ENCODE measurements at regions not wholly inside any gene's neighbourhood (a gene's known extent, or its start where the extent isn't known, plus 50 kb on each side); places are given as distances from the start of the nearest gene placed in this dataset.

- intact Hi-C loops (cut with DNase I): no loop called here
- Histone ChIP-seq H3K27me3 (ENCODE audit: control insufficient read depth, insufficient read depth, low read length) (no peaks in the 10 kb centered on the region), H3K4me1 (ENCODE audit: control insufficient read depth in 2 of 3, insufficient read depth in 2 of 3, low read depth in 1 of 3, low read length in 3 of 3) (peaks cover 8 to 12% (median 12%) of the 10 kb centered on the region in 3 donors), H3K36me3 (ENCODE audit: control insufficient read depth in 2 of 3, insufficient read depth in 3 of 3, low read length in 3 of 3) (no peaks in the 10 kb centered on the region), H3K9me3 (ENCODE audit: control insufficient read depth in 2 of 3, insufficient read depth in 1 of 3, low read length in 3 of 3) (no peaks in the 10 kb centered on the region), H3K9ac (ENCODE audit: low read length in 3 of 3) (no peak overlapping the region), H3K27ac (ENCODE audit: low read depth in 2 of 2, low read length in 2 of 2) (no peak overlapping the region), H3K4me3 (ENCODE audit: low read length in 3 of 3) (no peak overlapping the region)
- DNase-seq (peak in 1 of 5 donors; percentile 53), FAIRE-seq (no peak)
- no peak for TF ChIP-seq CTCF (IDR thresholded peaks at IDR 0.05; ENCODE audit: borderline replicate concordance, extremely low read depth, insufficient read depth)
These were observed 69.7 kb upstream of the UBL3 start for GRCh38 chr13:29920025-29920643.

GRCh38 chr13:29918845-29919244, 68.4 kb upstream of the UBL3 start:
- intact Hi-C loops (cut with DNase I): no loop called here
- H3K27ac ChIP-seq (ENCODE audit: low read depth in 2 of 2, low read length in 2 of 2): no peak overlapping the region
- FAIRE-seq: no peak

GRCh38 chr13:29917650-29918049, 67.2 kb upstream of the UBL3 start:
- TF ChIP-seq CTCF (IDR thresholded peaks at IDR 0.05; ENCODE audit: borderline replicate concordance, extremely low read depth, insufficient read depth): no peak
- Histone ChIP-seq H3K4me1 (ENCODE audit: control insufficient read depth in 2 of 3, insufficient read depth in 2 of 3, low read depth in 1 of 3, low read length in 3 of 3) (no peaks in the 10 kb centered on the region), H3K9ac (ENCODE audit: low read length in 3 of 3) (no peak overlapping the region), H3K4me3 (ENCODE audit: low read length in 3 of 3) (no peak overlapping the region), H3K27me3 (ENCODE audit: control insufficient read depth, insufficient read depth, low read length) (no peaks in the 10 kb centered on the region), H3K9me3 (ENCODE audit: control insufficient read depth in 2 of 3, insufficient read depth in 1 of 3, low read length in 3 of 3) (no peaks in the 10 kb centered on the region), H3K36me3 (ENCODE audit: control insufficient read depth in 2 of 3, insufficient read depth in 3 of 3, low read length in 3 of 3) (no peaks in the 10 kb centered on the region), H3K27ac (ENCODE audit: low read depth in 2 of 2, low read length in 2 of 2) (no peak overlapping the region)
- intact Hi-C loops (cut with DNase I): no loop called here
- no peak for DNase-seq
- FAIRE-seq: no peak

More at GRCh38 chr13:29918845-29919244, 68.4 kb upstream of the UBL3 start:
- Histone ChIP-seq H3K4me3 (ENCODE audit: low read length in 3 of 3) (no peak overlapping the region), H3K36me3 (ENCODE audit: control insufficient read depth in 2 of 3, insufficient read depth in 3 of 3, low read length in 3 of 3) (no peaks in the 10 kb centered on the region), H3K27me3 (ENCODE audit: control insufficient read depth, insufficient read depth, low read length) (no peaks in the 10 kb centered on the region), H3K9me3 (ENCODE audit: control insufficient read depth in 2 of 3, insufficient read depth in 1 of 3, low read length in 3 of 3) (no peaks in the 10 kb centered on the region), H3K4me1 (ENCODE audit: control insufficient read depth in 2 of 3, insufficient read depth in 2 of 3, low read depth in 1 of 3, low read length in 3 of 3) (peaks cover 2 to 11% (median 6%) of the 10 kb centered on the region in 3 donors), H3K9ac (ENCODE audit: low read length in 3 of 3) (no peak overlapping the region)
- no peak for TF ChIP-seq CTCF (IDR thresholded peaks at IDR 0.05; ENCODE audit: borderline replicate concordance, extremely low read depth, insufficient read depth)
- DNase-seq: no peak

GRCh38 chr13:29914581-29914980, 64.2 kb upstream of the UBL3 start:
- Histone ChIP-seq H3K27me3 (ENCODE audit: control insufficient read depth, insufficient read depth, low read length) (no peaks in the 10 kb centered on the region), H3K27ac (ENCODE audit: low read depth in 2 of 2, low read length in 2 of 2) (no peak overlapping the region), H3K36me3 (ENCODE audit: control insufficient read depth in 2 of 3, insufficient read depth in 3 of 3, low read length in 3 of 3) (no peaks in the 10 kb centered on the region), H3K4me1 (ENCODE audit: control insufficient read depth in 2 of 3, insufficient read depth in 2 of 3, low read depth in 1 of 3, low read length in 3 of 3) (no peaks in the 10 kb centered on the region), H3K4me3 (ENCODE audit: low read length in 3 of 3) (no peak overlapping the region), H3K9ac (ENCODE audit: low read length in 3 of 3) (no peak overlapping the region), H3K9me3 (ENCODE audit: control insufficient read depth in 2 of 3, insufficient read depth in 1 of 3, low read length in 3 of 3) (no peaks in the 10 kb centered on the region)
- intact Hi-C loops (cut with DNase I): no loop called here
- TF ChIP-seq CTCF (IDR thresholded peaks at IDR 0.05; ENCODE audit: borderline replicate concordance, extremely low read depth, insufficient read depth): no peak
- no peak for FAIRE-seq
- no peak for DNase-seq

All from kidney (tissue), 13 donors.